HepG2 (cell line): ENCODE measurements at regions not wholly inside any gene's neighbourhood (a gene's known extent, or its start where the extent isn't known, plus 50 kb on each side); places are given as distances from the start of the nearest gene placed in this dataset.

Experiments
- ATAC-seq: fragments of 200-7000 bp; cut with Tn5 transposase; 3 replicates; pipeline ENCODE4 v1.9.1; 2020; ENCODE audit warnings: mild to moderate bottlenecking, moderate library complexity
- BruUV-seq: library from RNA; stranded (reverse); fragments of 400-500 nt; replicated peaks from 2 replicates; lab custom pipeline; 2021; lab: Mats Ljungman, UMichigan
- CTCF ChIA-PET: fragments of 300-600 bp; formaldehyde crosslinking; extraction: SDS; loops from one replicate; lab custom pipeline; 2021; ENCODE audit warnings: low total read pairs, inconsistent platforms, low intra/inter-chr PET ratio; lab: Yijun Ruan, JAX
- POLR2A ChIA-PET: fragments of 350-600 bp; sonication (Branson Sonifier 250); formaldehyde crosslinking; loops from one replicate; lab custom pipeline; 2020; ENCODE audit warnings: antibody characterized with exemption, inconsistent platforms; lab: Yijun Ruan, JAX
- DNase-seq: peaks from one replicate; pipeline ENCODE4 v3.0.0-alpha.2; 2015; ENCODE audit warnings: low spot score
- FAIRE-seq: peaks from 3 replicates; lab custom pipeline; 2011; peaks lifted over from hg19 to GRCh38; lab: Jason Lieb, UNC
- H2AFZ ChIP-seq: one replicate; pipeline ENCODE4 v1.6.1; 2011; ENCODE audit warnings: low read length, inconsistent platforms
- H3K27ac ChIP-seq: fragments of 300-600 bp; 3 replicates; pipeline ENCODE4 v1.8.0; 2011; ENCODE audit warnings: mixed run types, mild to moderate bottlenecking, mixed read lengths, low read length, inconsistent platforms; ENCODE audit not compliant: insufficient read depth; ENCODE audit errors: extremely low read length
- H3K27me3 ChIP-seq, 2 experiments: fragments of 200-600 bp in 1 of 2; 2 replicates in 1 of 2; 3 replicates in 1 of 2; pipeline versions ENCODE4 v1.6.0 to v1.8.0; 2011; ENCODE audit warnings: low read length in 2 of 2, mild to moderate bottlenecking in 2 of 2, moderate library complexity in 2 of 2, inconsistent platforms in 1 of 2; ENCODE audit not compliant: insufficient read depth in 2 of 2, control insufficient read depth in 1 of 2
- H3K36me3 ChIP-seq, 2 experiments: fragments of 200-600 bp in 1 of 2; replicated peaks in 1 of 2; 2 replicates in 1 of 2; 3 replicates in 1 of 2; pipeline versions ENCODE4 v1.5.1 to v1.8.0; 2011; ENCODE audit warnings: low read length in 2 of 2, inconsistent platforms in 1 of 2; ENCODE audit not compliant: insufficient read depth in 2 of 2, control insufficient read depth in 1 of 2
- H3K4me1 ChIP-seq: 2 replicates; pipeline ENCODE4 v1.5.1; 2012; ENCODE audit warnings: low read length, inconsistent platforms; ENCODE audit not compliant: insufficient read depth
- H3K4me2 ChIP-seq: 2 replicates; pipeline ENCODE4 v1.6.0; 2011; ENCODE audit warnings: low read depth, low read length, inconsistent platforms
- H3K4me3 ChIP-seq, 3 experiments: fragments of 200-600 bp in 1 of 3; sonication (generic), shearing (Covaris generic) in 1 of 3; replicated peaks in 1 of 3; 2 replicates each; pipeline ENCODE4 v1.5.1; 2011 to 2016; ENCODE audit warnings: low read length in 3 of 3, inconsistent platforms in 2 of 3, low read depth in 2 of 3, mild to moderate bottlenecking in 2 of 3, control low read depth in 1 of 3, mixed read lengths in 1 of 3; ENCODE audit not compliant: insufficient read depth in 1 of 3
- H3K79me2 ChIP-seq: one replicate; pipeline ENCODE4 v1.6.1; 2011; ENCODE audit warnings: low read length, inconsistent platforms; ENCODE audit not compliant: insufficient read depth
- H3K9ac ChIP-seq: 2 replicates; pipeline ENCODE4 v1.6.0; 2011; ENCODE audit warnings: mild to moderate bottlenecking, low read depth, low read length, inconsistent platforms; ENCODE audit not compliant: insufficient read depth
- H3K9me3 ChIP-seq: 2 replicates; pipeline ENCODE4 v1.5.1; 2012; ENCODE audit warnings: mild to moderate bottlenecking, low read length
- H4K20me1 ChIP-seq: 2 replicates; pipeline ENCODE4 v1.6.0; 2011; ENCODE audit warnings: inconsistent platforms, mild to moderate bottlenecking, low read length, moderate library complexity; ENCODE audit not compliant: insufficient read depth
- CBX2 ChIP-seq, 2 experiments: fragments of 200-600 bp in 1 of 2; sonication (generic); formaldehyde crosslinking in 1 of 2; IDR thresholded peaks; 2 replicates each; pipeline versions ENCODE4 v1.7.0 to v1.8.1; 2018 to 2022; ENCODE audit warnings: low read depth in 2 of 2, low read length in 1 of 2, mild to moderate bottlenecking in 1 of 2, missing genetic modification reagents in 1 of 2
- DDIT3 ChIP-seq: sonication (generic); formaldehyde crosslinking; IDR thresholded peaks from 2 replicates; pipeline ENCODE4 v1.4.0; 2020; ENCODE audit warnings: mild to moderate bottlenecking, missing genetic modification reagents
- HCFC1 ChIP-seq: fragments of 150-350 bp; IDR thresholded peaks from 2 replicates; pipeline ENCODE4 v1.6.1; 2014; ENCODE audit warnings: low read depth, low read length
- KDM5B ChIP-seq: sonication (generic); formaldehyde crosslinking; IDR thresholded peaks from 2 replicates; pipeline ENCODE4 v1.4.0; 2020; ENCODE audit warnings: missing genetic modification reagents, mild to moderate bottlenecking, borderline replicate concordance
- PHF8 ChIP-seq: sonication (generic); formaldehyde crosslinking; IDR thresholded peaks from 2 replicates; pipeline ENCODE4 v1.5.0; 2020; ENCODE audit warnings: missing genetic modification reagents
- RAD21 ChIP-seq: fragments of 450-650 bp; formaldehyde crosslinking; IDR thresholded peaks from 2 replicates; pipeline ENCODE4 v1.5.0; 2020; ENCODE audit warnings: mild to moderate bottlenecking
- SIN3B ChIP-seq: fragments of 150-350 bp; IDR thresholded peaks from 2 replicates; pipeline ENCODE4 v1.6.1; 2014; ENCODE audit warnings: low read length
- TEAD3 ChIP-seq: optimal IDR thresholded peaks from 2 replicates; pipeline ENCODE3; 2016; ENCODE audit warnings: borderline replicate concordance
- ZHX1 ChIP-seq: sonication (generic); formaldehyde crosslinking; IDR thresholded peaks from 2 replicates; pipeline ENCODE4 v1.8.1; 2022; ENCODE audit warnings: low read depth, mild to moderate bottlenecking, missing genetic modification reagents
- ZNF326 ChIP-seq: sonication (generic); formaldehyde crosslinking; IDR thresholded peaks from 2 replicates; pipeline ENCODE4 v1.4.0; 2020; ENCODE audit warnings: missing genetic modification reagents, borderline replicate concordance
- WGBS: methylation state at CpG from one replicate; pipeline ENCODE4 v1.1.6; 2017; ENCODE audit warnings: low lambda C conversion rate; 5-methylcytosine and 5-hydroxymethylcytosine counted together
- in situ Hi-C: cut with HindIII; loops from 2 replicates; pipeline ENCODE4 v1.10.0; 2017; ENCODE audit warnings: low pct_unique_long_range_greater_than_20kb; ENCODE audit not compliant: extremely low pct_ligation_motif_present
- intact Hi-C: fragments of 100-400 bp; cut with micrococcal nuclease; formaldehyde crosslinking; loops from one replicate; pipeline ENCODE4 v1.10.0; 2022; ENCODE audit not compliant: unreplicated experiment
- TF ChIP-seq, protein P1 (sequence below): sonication (generic); formaldehyde crosslinking; IDR thresholded peaks from 2 replicates; pipeline ENCODE4 v1.4.0; 2020; ENCODE audit warnings: missing genetic modification reagents, low read depth, mild to moderate bottlenecking, borderline replicate concordance
- TF ChIP-seq, protein P2 (sequence below): sonication (generic); formaldehyde crosslinking; IDR thresholded peaks from 2 replicates; pipeline ENCODE4 v1.4.0; 2020; ENCODE audit warnings: mild to moderate bottlenecking, low read depth, missing genetic modification reagents
- TF ChIP-seq, protein P3 (sequence below): conservative IDR thresholded peaks from 2 replicates; pipeline ENCODE4 v1.6.1; 2018; ENCODE audit warnings: missing genetic modification reagents
- TF ChIP-seq, protein P4 (sequence below): sonication (generic); formaldehyde crosslinking; IDR thresholded peaks from 2 replicates; pipeline ENCODE4 v1.4.0; 2020; ENCODE audit warnings: missing genetic modification reagents, mild to moderate bottlenecking, borderline replicate concordance

DNA sequence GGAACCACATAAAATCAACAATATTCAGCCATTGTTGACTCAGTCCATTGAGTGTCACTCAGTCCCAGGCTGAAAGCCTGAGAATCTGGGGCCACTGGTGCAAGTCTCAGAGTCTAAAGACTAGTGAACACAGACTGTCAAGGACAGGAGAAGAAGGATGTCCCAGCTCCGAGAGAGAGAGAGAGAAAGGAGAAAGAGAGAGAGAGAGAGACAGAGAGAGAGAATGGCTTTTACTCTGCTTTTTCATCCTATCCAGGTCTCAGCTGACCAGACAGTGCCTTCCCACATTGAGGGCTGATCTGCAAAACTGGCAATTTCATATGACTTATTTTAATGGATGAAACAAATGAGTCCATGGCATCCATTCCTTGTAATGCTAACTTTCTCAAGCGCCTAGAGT is 984.1 kb downstream of the UQCRFS1 start:
- Histone ChIP-seq H3K4me1 (no peaks in the 10 kb centered on the region), H3K9me3 (peaks cover 85% of the 10 kb centered on the region), H3K27ac (no peak overlapping the region), H2AFZ (no peak overlapping the region), H3K27me3 (no peaks in the 10 kb centered on the region), H3K36me3 (no peaks in the 10 kb centered on the region), H3K79me2 (no peaks in the 10 kb centered on the region), H3K4me3 (no peak overlapping the region), H3K9ac (no peak overlapping the region), H3K4me2 (no peak overlapping the region), H4K20me1 (no peaks in the 10 kb centered on the region)
- no peak for FAIRE-seq
- ATAC-seq, result no peak
- POLR2A ChIA-PET, result no interaction called here
- BruUV-seq, result no TSS peak
- 0% methylated on average over 2 of the region's 2 CpGs for WGBS
- CTCF ChIA-PET, result no interaction called here
- intact Hi-C loops (no loop called here), in situ Hi-C loops (no loop called here)
- no peak for DNase-seq
- TF ChIP-seq, protein P1, sequence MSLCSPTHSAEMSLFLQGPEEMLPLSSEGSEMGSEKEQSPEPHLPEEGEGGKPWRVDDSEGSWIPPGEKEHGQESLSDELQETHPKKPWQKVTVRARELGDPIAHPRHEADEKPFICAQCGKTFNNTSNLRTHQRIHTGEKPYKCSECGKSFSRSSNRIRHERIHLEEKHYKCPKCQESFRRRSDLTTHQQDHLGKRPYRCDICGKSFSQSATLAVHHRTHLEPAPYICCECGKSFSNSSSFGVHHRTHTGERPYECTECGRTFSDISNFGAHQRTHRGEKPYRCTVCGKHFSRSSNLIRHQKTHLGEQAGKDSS (CRISPR knock-in tag), result no peak
- TF ChIP-seq, protein P2, sequence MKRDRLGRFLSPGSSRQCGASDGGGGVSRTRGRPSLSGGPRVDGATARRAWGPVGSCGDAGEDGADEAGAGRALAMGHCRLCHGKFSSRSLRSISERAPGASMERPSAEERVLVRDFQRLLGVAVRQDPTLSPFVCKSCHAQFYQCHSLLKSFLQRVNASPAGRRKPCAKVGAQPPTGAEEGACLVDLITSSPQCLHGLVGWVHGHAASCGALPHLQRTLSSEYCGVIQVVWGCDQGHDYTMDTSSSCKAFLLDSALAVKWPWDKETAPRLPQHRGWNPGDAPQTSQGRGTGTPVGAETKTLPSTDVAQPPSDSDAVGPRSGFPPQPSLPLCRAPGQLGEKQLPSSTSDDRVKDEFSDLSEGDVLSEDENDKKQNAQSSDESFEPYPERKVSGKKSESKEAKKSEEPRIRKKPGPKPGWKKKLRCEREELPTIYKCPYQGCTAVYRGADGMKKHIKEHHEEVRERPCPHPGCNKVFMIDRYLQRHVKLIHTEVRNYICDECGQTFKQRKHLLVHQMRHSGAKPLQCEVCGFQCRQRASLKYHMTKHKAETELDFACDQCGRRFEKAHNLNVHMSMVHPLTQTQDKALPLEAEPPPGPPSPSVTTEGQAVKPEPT, result no peak
- TF ChIP-seq KDM5B (CRISPR knock-in tag) (no peak), ZNF326 (no peak), RAD21 (CRISPR knock-in tag) (no peak), ZHX1 (no peak), SIN3B (no peak), DDIT3 (no peak), HCFC1 (no peak), PHF8 (no peak), TEAD3 (CRISPR knock-in tag) (no peak), CBX2 (IDR thresholded peaks at IDR 0.05; ENCODE audit: low read depth, low read length) (no peak), CBX2 (CRISPR knock-in tag; IDR thresholded peaks at IDR 0.05; ENCODE audit: low read depth) (no peak)
- TF ChIP-seq, protein P3, sequence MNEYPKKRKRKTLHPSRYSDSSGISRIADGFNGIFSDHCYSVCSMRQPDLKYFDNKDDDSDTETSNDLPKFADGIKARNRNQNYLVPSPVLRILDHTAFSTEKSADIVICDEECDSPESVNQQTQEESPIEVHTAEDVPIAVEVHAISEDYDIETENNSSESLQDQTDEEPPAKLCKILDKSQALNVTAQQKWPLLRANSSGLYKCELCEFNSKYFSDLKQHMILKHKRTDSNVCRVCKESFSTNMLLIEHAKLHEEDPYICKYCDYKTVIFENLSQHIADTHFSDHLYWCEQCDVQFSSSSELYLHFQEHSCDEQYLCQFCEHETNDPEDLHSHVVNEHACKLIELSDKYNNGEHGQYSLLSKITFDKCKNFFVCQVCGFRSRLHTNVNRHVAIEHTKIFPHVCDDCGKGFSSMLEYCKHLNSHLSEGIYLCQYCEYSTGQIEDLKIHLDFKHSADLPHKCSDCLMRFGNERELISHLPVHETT (CRISPR knock-in tag), result no peak
- TF ChIP-seq, protein P4, sequence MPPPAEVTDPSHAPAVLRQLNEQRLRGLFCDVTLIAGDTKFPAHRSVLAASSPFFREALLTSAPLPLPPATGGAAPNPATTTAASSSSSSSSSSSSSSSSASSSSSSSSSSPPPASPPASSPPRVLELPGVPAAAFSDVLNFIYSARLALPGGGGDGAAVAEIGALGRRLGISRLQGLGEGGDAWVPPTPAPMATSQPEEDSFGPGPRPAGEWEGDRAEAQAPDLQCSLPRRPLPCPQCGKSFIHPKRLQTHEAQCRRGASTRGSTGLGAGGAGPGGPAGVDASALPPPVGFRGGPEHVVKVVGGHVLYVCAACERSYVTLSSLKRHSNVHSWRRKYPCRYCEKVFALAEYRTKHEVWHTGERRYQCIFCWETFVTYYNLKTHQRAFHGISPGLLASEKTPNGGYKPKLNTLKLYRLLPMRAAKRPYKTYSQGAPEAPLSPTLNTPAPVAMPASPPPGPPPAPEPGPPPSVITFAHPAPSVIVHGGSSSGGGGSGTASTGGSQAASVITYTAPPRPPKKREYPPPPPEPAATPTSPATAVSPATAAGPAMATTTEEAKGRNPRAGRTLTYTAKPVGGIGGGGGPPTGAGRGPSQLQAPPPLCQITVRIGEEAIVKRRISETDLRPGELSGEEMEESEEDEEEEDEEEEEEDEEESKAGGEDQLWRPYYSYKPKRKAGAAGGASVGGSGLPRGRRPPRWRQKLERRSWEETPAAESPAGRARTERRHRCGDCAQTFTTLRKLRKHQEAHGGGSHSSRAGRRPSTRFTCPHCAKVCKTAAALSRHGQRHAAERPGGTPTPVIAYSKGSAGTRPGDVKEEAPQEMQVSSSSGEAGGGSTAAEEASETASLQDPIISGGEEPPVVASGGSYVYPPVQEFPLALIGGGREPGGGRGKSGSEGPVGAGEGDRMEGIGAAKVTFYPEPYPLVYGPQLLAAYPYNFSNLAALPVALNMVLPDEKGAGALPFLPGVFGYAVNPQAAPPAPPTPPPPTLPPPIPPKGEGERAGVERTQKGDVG (CRISPR knock-in tag), result no peak
